ENCODE measurements at regions not wholly inside any gene's neighbourhood (a gene's known extent, or its start where the extent isn't known, plus 50 kb on each side); places are given as distances from the start of the nearest gene placed in this dataset.

GRCh38 chr1:229140119-229140396 is 130.9 kb upstream of the RAB4A start:
- H3K27ac ChIP-seq (ENCODE audit: low read length): no peak overlapping the region
- H2AFZ ChIP-seq (ENCODE audit: low read depth, low read length): no peak overlapping the region
- H3K79me2 ChIP-seq (ENCODE audit: low read length): no peaks in the 10 kb centered on the region
- H3K4me3 ChIP-seq (ENCODE audit: low read length): no peak overlapping the region
- H3K4me2 ChIP-seq (ENCODE audit: low read length): no peak overlapping the region
- no peaks in the 10 kb centered on the region for H4K20me1 ChIP-seq (ENCODE audit: insufficient read depth, low read length)
- H3K9ac ChIP-seq (ENCODE audit: low read length): no peak overlapping the region
- 0 out of 2 replicates have a peak, but pooled peaks cover 4% of the 10 kb centered on the region for H3K27me3 ChIP-seq (ENCODE audit: low read depth, low read length)
- H3K9me3 ChIP-seq (ENCODE audit: insufficient read depth, low read length): peaks cover 15% of the 10 kb centered on the region
- peaks cover 16% of the 10 kb centered on the region; the same call in 1 of the 2 replicates for H3K4me1 ChIP-seq (ENCODE audit: low read length)
- no peaks in the 10 kb centered on the region for H3K36me3 ChIP-seq (replicated peaks; ENCODE audit: low read depth, low read length)
- no peak for TF ChIP-seq EZH2phosphoT487 (IDR thresholded peaks at IDR 0.05; ENCODE audit: low read depth)
- TF ChIP-seq, protein P1, sequence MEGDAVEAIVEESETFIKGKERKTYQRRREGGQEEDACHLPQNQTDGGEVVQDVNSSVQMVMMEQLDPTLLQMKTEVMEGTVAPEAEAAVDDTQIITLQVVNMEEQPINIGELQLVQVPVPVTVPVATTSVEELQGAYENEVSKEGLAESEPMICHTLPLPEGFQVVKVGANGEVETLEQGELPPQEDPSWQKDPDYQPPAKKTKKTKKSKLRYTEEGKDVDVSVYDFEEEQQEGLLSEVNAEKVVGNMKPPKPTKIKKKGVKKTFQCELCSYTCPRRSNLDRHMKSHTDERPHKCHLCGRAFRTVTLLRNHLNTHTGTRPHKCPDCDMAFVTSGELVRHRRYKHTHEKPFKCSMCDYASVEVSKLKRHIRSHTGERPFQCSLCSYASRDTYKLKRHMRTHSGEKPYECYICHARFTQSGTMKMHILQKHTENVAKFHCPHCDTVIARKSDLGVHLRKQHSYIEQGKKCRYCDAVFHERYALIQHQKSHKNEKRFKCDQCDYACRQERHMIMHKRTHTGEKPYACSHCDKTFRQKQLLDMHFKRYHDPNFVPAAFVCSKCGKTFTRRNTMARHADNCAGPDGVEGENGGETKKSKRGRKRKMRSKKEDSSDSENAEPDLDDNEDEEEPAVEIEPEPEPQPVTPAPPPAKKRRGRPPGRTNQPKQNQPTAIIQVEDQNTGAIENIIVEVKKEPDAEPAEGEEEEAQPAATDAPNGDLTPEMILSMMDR (IDR thresholded peaks at IDR 0.05; ENCODE audit: low read depth, low read length): no peak

GRCh38 chr1:229141271-229141670 is 129.6 kb upstream of the RAB4A start:
- Histone ChIP-seq H4K20me1 (ENCODE audit: insufficient read depth, low read length) (no peaks in the 10 kb centered on the region), H3K27me3 (ENCODE audit: low read depth, low read length) (peaks cover 9% of the 10 kb centered on the region; the same call in 1 of the 2 replicates)

DNA sequence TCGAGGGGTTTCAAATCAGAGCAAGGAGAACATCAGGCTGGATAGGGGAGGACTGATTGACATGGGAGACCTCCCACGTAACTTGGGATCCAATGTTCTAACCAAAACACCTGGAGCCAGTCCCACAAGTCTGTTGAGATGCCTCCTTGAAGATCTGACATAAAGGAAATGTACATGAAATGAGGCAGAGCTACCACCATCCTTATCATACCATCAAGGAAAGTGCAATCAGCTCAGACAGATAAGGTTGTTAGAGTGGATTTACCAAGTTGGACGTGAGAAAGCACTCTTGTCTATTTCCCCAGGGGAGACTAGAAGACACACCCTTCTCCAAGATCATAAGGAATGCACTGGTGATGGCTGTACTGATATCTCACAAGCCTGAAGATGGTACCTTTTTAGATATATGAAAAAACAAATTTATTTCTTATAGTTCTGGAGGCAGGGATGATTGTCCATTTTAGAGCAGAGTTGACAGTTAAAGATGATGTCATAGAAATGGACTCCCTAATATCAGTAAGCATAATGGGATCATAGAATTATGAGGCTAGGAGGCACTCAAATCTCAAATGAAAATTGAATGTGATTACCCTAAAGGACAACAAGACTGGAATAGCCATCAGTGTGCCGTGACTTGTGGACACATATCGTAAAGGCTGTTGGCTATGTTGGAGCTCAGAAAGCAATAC is 129.1 kb upstream of the RAB4A start:
- no peak overlapping the region for H2AFZ ChIP-seq (ENCODE audit: low read depth, low read length)
- H3K79me2 ChIP-seq (ENCODE audit: low read length): no peaks in the 10 kb centered on the region
- no peaks in the 10 kb centered on the region for H3K36me3 ChIP-seq (replicated peaks; ENCODE audit: low read depth, low read length)
- H3K4me2 ChIP-seq (ENCODE audit: low read length): no peak overlapping the region
- H3K27ac ChIP-seq (ENCODE audit: low read length): no peak overlapping the region
- no peaks in the 10 kb centered on the region; the same call in 1 of the 2 replicates for H3K9me3 ChIP-seq (ENCODE audit: insufficient read depth, low read length)
- no peaks in the 10 kb centered on the region for H4K20me1 ChIP-seq (ENCODE audit: insufficient read depth, low read length)
- no peak overlapping the region for H3K4me3 ChIP-seq (ENCODE audit: low read length)
- H3K27me3 ChIP-seq (ENCODE audit: low read depth, low read length): peaks cover 14% of the 10 kb centered on the region; the same call in 1 of the 2 replicates
- no peak overlapping the region for H3K9ac ChIP-seq (ENCODE audit: low read length)
- peaks cover 15% of the 10 kb centered on the region; the same call in 1 of the 2 replicates for H3K4me1 ChIP-seq (ENCODE audit: low read length)
- TF ChIP-seq, protein P1 (IDR thresholded peaks at IDR 0.05; ENCODE audit: low read depth, low read length): no peak
- no peak for TF ChIP-seq EZH2phosphoT487 (IDR thresholded peaks at IDR 0.05; ENCODE audit: low read depth)

More at GRCh38 chr1:229141271-229141670, 129.6 kb upstream of the RAB4A start:
- Histone ChIP-seq H2AFZ (ENCODE audit: low read depth, low read length) (no peak overlapping the region), H3K9me3 (ENCODE audit: insufficient read depth, low read length) (peaks cover 4% of the 10 kb centered on the region), H3K27ac (ENCODE audit: low read length) (no peak overlapping the region), H3K4me1 (ENCODE audit: low read length) (peaks cover 16% of the 10 kb centered on the region; the same call in 1 of the 2 replicates), H3K9ac (ENCODE audit: low read length) (no peak overlapping the region), H3K36me3 (replicated peaks; ENCODE audit: low read depth, low read length) (no peaks in the 10 kb centered on the region), H3K4me2 (ENCODE audit: low read length) (no peak overlapping the region), H3K79me2 (ENCODE audit: low read length) (no peaks in the 10 kb centered on the region), H3K4me3 (ENCODE audit: low read length) (no peak overlapping the region)
- TF ChIP-seq EZH2phosphoT487 (IDR thresholded peaks at IDR 0.05; ENCODE audit: low read depth): no peak
- TF ChIP-seq, protein P1 (IDR thresholded peaks at IDR 0.05; ENCODE audit: low read depth, low read length): no peak

DNA sequence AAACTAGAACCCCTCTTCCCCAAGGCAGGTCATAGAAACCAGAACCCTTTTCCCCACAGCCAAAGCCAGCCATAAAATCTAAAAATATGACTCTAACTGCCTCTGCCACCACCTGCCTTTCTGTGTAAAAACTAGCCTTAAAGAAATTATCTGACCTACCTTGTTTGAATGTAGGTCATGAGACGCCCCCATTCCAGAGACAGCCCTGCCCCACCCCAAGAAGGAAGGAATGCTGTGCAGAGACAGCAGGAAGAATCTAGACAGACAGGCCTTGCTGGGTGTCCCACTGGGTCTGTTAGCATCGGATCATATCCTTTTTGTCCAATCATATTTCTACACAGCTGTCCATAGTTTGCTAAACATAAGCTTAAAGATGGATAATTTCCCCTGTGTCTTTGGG is 128.4 kb upstream of the RAB4A start:
- Histone ChIP-seq H4K20me1 (ENCODE audit: insufficient read depth, low read length) (no peaks in the 10 kb centered on the region), H3K4me3 (ENCODE audit: low read length) (no peak overlapping the region), H3K4me2 (ENCODE audit: low read length) (no peak overlapping the region), H3K4me1 (ENCODE audit: low read length) (peaks cover 9% of the 10 kb centered on the region; the same call in 1 of the 2 replicates), H3K27ac (ENCODE audit: low read length) (no peak overlapping the region), H3K79me2 (ENCODE audit: low read length) (no peaks in the 10 kb centered on the region), H3K9me3 (ENCODE audit: insufficient read depth, low read length) (no peaks in the 10 kb centered on the region), H2AFZ (ENCODE audit: low read depth, low read length) (no peak overlapping the region), H3K9ac (ENCODE audit: low read length) (no peak overlapping the region), H3K27me3 (ENCODE audit: low read depth, low read length) (peaks cover 21% of the 10 kb centered on the region; the same call in 1 of the 2 replicates), H3K36me3 (replicated peaks; ENCODE audit: low read depth, low read length) (no peaks in the 10 kb centered on the region)
- TF ChIP-seq, protein P1 (IDR thresholded peaks at IDR 0.05; ENCODE audit: low read depth, low read length): no peak
- no peak for TF ChIP-seq EZH2phosphoT487 (IDR thresholded peaks at IDR 0.05; ENCODE audit: low read depth)

Data from OCI-LY3 (cell line).